ENCODE measurements at regions not wholly inside any gene's neighbourhood (a gene's known extent, or its start where the extent isn't known, plus 50 kb on each side); places are given as distances from the start of the nearest gene placed in this dataset.

DNA sequence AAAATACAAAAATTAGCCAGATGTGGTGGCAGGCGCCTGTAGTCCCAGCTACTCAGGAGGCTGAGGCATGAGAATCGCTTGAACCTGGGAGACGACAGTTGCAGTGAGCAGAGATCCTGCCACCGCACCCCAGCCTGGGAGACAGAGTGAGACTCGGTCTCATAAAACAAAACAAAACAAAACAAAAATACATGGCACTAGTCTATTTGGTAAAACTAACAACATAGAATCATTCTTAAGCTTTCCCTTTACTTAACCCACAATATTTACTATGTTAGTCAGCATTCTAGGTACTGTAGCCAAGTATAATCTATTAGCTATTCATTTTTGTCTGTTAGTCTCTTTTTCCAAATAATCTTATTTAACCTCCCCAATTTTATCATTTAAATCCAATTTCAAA is 1482.8 kb downstream of the SLITRK5 start:
- Mint-ChIP-seq H3K36me3 (ENCODE audit: low read depth) (peaks cover 3% of the 10 kb centered on the region; the same call in 1 of the 3 replicates), H3K4me1 (no peaks in the 10 kb centered on the region), H3K27me3 (ENCODE audit: insufficient read depth, low read depth, poor library complexity) (no peaks in the 10 kb centered on the region), H3K4me3 (no peak overlapping the region), H3K27ac (no peak overlapping the region), H3K9me3 (peaks cover 5% of the 10 kb centered on the region; the same call in 1 of the 3 replicates)
- Histone ChIP-seq H3K36me3 (ENCODE audit: insufficient read depth) (no peaks in the 10 kb centered on the region), H3K9me2 (ENCODE audit: insufficient read depth) (no peaks in the 10 kb centered on the region), H3K4me1 (ENCODE audit: insufficient read depth) (no peaks in the 10 kb centered on the region; the same call in 1 of the 2 replicates), H3K79me2 (replicated peaks; ENCODE audit: insufficient read depth) (no peaks in the 10 kb centered on the region), H3K27me3 (ENCODE audit: insufficient read depth) (no peaks in the 10 kb centered on the region), H2AFZ (no peak overlapping the region), H3K4me2 (no peak overlapping the region), H3K4me3 (no peak overlapping the region), H3K27ac (ENCODE audit: low read depth) (no peak overlapping the region), H4K20me1 (replicated peaks; ENCODE audit: insufficient read depth) (no peaks in the 10 kb centered on the region), H3F3A (replicated peaks; ENCODE audit: low read depth) (no peaks in the 10 kb centered on the region)
- no peak for DNase-seq (ENCODE audit: low spot score)
- no peak for ATAC-seq
- no peak for TF ChIP-seq EZH2phosphoT487 (IDR thresholded peaks at IDR 0.05; ENCODE audit: unreplicated experiment)
- TF ChIP-seq ZNF331 (CRISPR knock-in tag; IDR thresholded peaks at IDR 0.05; ENCODE audit: low read depth), result no peak
- no peak for TF ChIP-seq POLR2AphosphoS5 (IDR thresholded peaks at IDR 0.05; ENCODE audit: low read depth)
- TF ChIP-seq, protein P1, sequence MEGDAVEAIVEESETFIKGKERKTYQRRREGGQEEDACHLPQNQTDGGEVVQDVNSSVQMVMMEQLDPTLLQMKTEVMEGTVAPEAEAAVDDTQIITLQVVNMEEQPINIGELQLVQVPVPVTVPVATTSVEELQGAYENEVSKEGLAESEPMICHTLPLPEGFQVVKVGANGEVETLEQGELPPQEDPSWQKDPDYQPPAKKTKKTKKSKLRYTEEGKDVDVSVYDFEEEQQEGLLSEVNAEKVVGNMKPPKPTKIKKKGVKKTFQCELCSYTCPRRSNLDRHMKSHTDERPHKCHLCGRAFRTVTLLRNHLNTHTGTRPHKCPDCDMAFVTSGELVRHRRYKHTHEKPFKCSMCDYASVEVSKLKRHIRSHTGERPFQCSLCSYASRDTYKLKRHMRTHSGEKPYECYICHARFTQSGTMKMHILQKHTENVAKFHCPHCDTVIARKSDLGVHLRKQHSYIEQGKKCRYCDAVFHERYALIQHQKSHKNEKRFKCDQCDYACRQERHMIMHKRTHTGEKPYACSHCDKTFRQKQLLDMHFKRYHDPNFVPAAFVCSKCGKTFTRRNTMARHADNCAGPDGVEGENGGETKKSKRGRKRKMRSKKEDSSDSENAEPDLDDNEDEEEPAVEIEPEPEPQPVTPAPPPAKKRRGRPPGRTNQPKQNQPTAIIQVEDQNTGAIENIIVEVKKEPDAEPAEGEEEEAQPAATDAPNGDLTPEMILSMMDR (conservative IDR thresholded peaks at IDR 0.05; ENCODE audit: low read depth in 2 of 2), result no peak
- no peak for TF ChIP-seq STAT1 (IDR thresholded peaks at IDR 0.05; ENCODE audit: unreplicated experiment)
- no peak for TF ChIP-seq NANOG (IDR thresholded peaks at IDR 0.05; ENCODE audit: borderline replicate concordance)
- TF ChIP-seq ETS1 (IDR thresholded peaks at IDR 0.05), result no peak
- no peak for TF ChIP-seq ZNF462 (CRISPR knock-in tag; IDR thresholded peaks at IDR 0.05)
- no peak for TF ChIP-seq EZH2 (IDR thresholded peaks at IDR 0.05; ENCODE audit: low read depth, unreplicated experiment)
- TF ChIP-seq ZNF114 (CRISPR knock-in tag; IDR thresholded peaks at IDR 0.05), result no peak
- no peak for TF ChIP-seq CREB1 (CRISPR knock-in tag; IDR thresholded peaks at IDR 0.05; ENCODE audit: low read depth)
- no peak for TF ChIP-seq JUNB (IDR thresholded peaks at IDR 0.05; ENCODE audit: unreplicated experiment)
- TF ChIP-seq, protein P2, sequence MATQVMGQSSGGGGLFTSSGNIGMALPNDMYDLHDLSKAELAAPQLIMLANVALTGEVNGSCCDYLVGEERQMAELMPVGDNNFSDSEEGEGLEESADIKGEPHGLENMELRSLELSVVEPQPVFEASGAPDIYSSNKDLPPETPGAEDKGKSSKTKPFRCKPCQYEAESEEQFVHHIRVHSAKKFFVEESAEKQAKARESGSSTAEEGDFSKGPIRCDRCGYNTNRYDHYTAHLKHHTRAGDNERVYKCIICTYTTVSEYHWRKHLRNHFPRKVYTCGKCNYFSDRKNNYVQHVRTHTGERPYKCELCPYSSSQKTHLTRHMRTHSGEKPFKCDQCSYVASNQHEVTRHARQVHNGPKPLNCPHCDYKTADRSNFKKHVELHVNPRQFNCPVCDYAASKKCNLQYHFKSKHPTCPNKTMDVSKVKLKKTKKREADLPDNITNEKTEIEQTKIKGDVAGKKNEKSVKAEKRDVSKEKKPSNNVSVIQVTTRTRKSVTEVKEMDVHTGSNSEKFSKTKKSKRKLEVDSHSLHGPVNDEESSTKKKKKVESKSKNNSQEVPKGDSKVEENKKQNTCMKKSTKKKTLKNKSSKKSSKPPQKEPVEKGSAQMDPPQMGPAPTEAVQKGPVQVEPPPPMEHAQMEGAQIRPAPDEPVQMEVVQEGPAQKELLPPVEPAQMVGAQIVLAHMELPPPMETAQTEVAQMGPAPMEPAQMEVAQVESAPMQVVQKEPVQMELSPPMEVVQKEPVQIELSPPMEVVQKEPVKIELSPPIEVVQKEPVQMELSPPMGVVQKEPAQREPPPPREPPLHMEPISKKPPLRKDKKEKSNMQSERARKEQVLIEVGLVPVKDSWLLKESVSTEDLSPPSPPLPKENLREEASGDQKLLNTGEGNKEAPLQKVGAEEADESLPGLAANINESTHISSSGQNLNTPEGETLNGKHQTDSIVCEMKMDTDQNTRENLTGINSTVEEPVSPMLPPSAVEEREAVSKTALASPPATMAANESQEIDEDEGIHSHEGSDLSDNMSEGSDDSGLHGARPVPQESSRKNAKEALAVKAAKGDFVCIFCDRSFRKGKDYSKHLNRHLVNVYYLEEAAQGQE (IDR thresholded peaks at IDR 0.05; ENCODE audit: unreplicated experiment), result no peak

Measured in GM23338 (cell line).